Body of pancreas (tissue), 4 donors: ENCODE measurements at regions not wholly inside any gene's neighbourhood (a gene's known extent, or its start where the extent isn't known, plus 50 kb on each side); places are given as distances from the start of the nearest gene placed in this dataset.

Experiments
- CTCF ChIP-seq, 7 experiments: fragments of 450-650 bp in 4 of 7; fragments of 200-600 bp in 3 of 7; sonication (generic) in 3 of 7; IDR thresholded peaks; one replicate each; pipeline ENCODE4 v1.5.1; 2016 to 2019; ENCODE audit warnings: antibody characterized with exemption in 7 of 7
- POLR2A ChIP-seq, 3 donors: fragments of 450-650 bp; IDR thresholded peaks; one replicate each; pipeline ENCODE4 v1.6.1; 2016; ENCODE audit warnings: antibody characterized with exemption in 3 of 3, mild to moderate bottlenecking in 2 of 3

DNA sequence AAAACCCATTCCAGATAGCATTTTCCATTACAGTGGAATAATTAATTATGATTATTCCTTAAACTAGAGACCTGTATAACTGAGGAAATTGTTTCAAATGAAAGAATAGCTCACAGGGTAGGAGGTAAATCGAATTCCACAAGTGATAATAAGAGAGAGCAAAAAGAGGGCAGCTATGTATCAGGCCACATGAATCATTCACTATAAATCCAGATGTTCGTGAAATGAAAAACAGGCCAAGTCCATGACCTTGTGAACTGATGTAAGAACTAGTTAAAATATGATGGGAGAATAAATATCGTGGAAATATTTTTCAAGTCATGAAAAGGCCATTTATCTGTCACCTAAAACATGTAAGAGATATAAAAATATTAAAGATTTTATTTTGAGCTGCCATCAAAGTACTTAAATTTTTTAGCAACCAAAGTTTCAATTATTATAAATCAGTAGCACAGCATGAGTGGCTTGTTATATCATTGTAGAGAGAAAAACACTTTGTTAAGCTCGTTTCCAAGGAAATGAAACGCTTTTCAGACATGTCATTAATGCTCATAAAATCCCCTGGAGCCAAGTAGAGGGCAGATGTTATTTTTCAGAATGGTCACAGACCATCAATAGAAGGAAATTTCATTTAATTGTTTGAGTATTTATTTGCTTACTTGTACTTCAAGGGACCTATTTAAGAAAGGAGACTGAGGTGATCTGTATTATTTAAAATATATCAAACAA, 120.6 kb upstream of the CDKN3 start:
- TF ChIP-seq CTCF (IDR thresholded peaks at IDR 0.05) = no peak
- TF ChIP-seq POLR2A (IDR thresholded peaks at IDR 0.05) = no peak
